HCT116 (cell line): ENCODE measurements at regions not wholly inside any gene's neighbourhood (a gene's known extent, or its start where the extent isn't known, plus 50 kb on each side); places are given as distances from the start of the nearest gene placed in this dataset.

Experiments
- ATAC-seq: fragments of 200-7000 bp; cut with Tn5 transposase; 2 replicates; pipeline ENCODE4 v1.9.1; 2020; ENCODE audit warnings: mild to moderate bottlenecking, moderate library complexity
- BruUV-seq: library from RNA; stranded (reverse); fragments of 400-500 nt; replicated peaks from 2 replicates; lab custom pipeline; 2021; lab: Mats Ljungman, UMichigan
- CTCF ChIA-PET: fragments of 300-600 bp; sonication (Branson Sonifier 250); formaldehyde crosslinking; loops from one replicate; lab custom pipeline; 2021; ENCODE audit warnings: antibody characterized with exemption; lab: Charles Lee
- POLR2A ChIA-PET: fragments of 300-600, 350-600 bp; sonication (Branson Sonifier 250); formaldehyde crosslinking; loops from one replicate; lab custom pipeline; 2021; ENCODE audit warnings: antibody characterized with exemption; lab: Charles Lee
- RAD21 ChIA-PET, 2 experiments: fragments of 300-600 bp; sonication (Branson Sonifier 250); formaldehyde crosslinking; loops; one replicate each; lab custom pipeline; 2023; ENCODE audit warnings: low total read pairs in 2 of 2; ENCODE audit not compliant: uncharacterized antibody in 2 of 2, unreplicated experiment in 2 of 2, low non-redundant PET in 1 of 2; lab: Charles Lee
- DNase-seq: peaks from one replicate; pipeline ENCODE4 v3.0.0-alpha.2; 2010; ENCODE audit warnings: low read depth, low spot score
- H2AFZ ChIP-seq: fragments of 200-600 bp; shearing (Covaris generic), sonication (generic); 2 replicates; pipeline ENCODE4 v1.6.1; 2017; ENCODE audit warnings: low read depth, mixed run types, mixed read lengths, antibody characterized with exemption, low read length; ENCODE audit not compliant: poor library complexity, severe bottlenecking
- H3K27ac ChIP-seq: 2 replicates; pipeline ENCODE4 v1.5.1; 2012; ENCODE audit warnings: low read depth, low read length
- H3K27me3 ChIP-seq: fragments of 200-600 bp; sonication (generic); 2 replicates; pipeline ENCODE4 v1.6.1; 2016; ENCODE audit warnings: mixed run types, low read length, mixed read lengths; ENCODE audit not compliant: insufficient read depth
- H3K36me3 ChIP-seq, 2 experiments: fragments of 200-500 bp in 1 of 2; fragments of 200-600 bp in 1 of 2; sonication (Bioruptor generic) in 1 of 2; sonication (generic) in 1 of 2; 2 replicates each; pipeline versions ENCODE4 v1.5.1 to v1.6.1; 2014 to 2016; ENCODE audit warnings: low read length in 2 of 2, inconsistent platforms in 1 of 2, mixed read lengths in 1 of 2, mixed run types in 1 of 2; ENCODE audit not compliant: insufficient read depth in 2 of 2, control insufficient read depth in 1 of 2
- H3K4me1 ChIP-seq, 2 experiments: fragments of 200-600 bp in 1 of 2; sonication (generic) in 1 of 2; 2 replicates each; pipeline versions ENCODE4 v1.5.1 to v1.6.1; 2012 to 2017; ENCODE audit warnings: low read length in 2 of 2, inconsistent platforms in 1 of 2, mild to moderate bottlenecking in 1 of 2, mixed read lengths in 1 of 2, mixed run types in 1 of 2, moderate library complexity in 1 of 2; ENCODE audit not compliant: insufficient read depth in 2 of 2, control insufficient read depth in 1 of 2
- H3K4me2 ChIP-seq: fragments of 200-600 bp; sonication (generic); 2 replicates; pipeline ENCODE4 v1.6.1; 2017; ENCODE audit warnings: mixed run types, low read length, mixed read lengths
- H3K4me3 ChIP-seq, 2 experiments: fragments of 200-600 bp in 1 of 2; sonication (generic) in 1 of 2; replicated peaks in 1 of 2; 2 replicates each; pipeline ENCODE4 v1.5.1; 2011 to 2016; ENCODE audit warnings: low read length in 2 of 2, control low read depth in 1 of 2, low read depth in 1 of 2, mild to moderate bottlenecking in 1 of 2, mixed read lengths in 1 of 2, mixed run types in 1 of 2
- H3K79me2 ChIP-seq: fragments of 200-600 bp; sonication (generic); 2 replicates; pipeline ENCODE4 v1.6.1; 2017; ENCODE audit warnings: mild to moderate bottlenecking, mixed run types, low read length, moderate library complexity, mixed read lengths; ENCODE audit not compliant: insufficient read depth
- H3K9ac ChIP-seq: fragments of 200-600 bp; sonication (generic); 2 replicates; pipeline ENCODE4 v1.6.1; 2016; ENCODE audit warnings: low read length, mixed read lengths
- H3K9me2 ChIP-seq: fragments of 200-600 bp; sonication (generic), shearing (Covaris generic); 2 replicates; pipeline ENCODE4 v1.6.1; 2017; ENCODE audit warnings: mixed run types, mild to moderate bottlenecking, moderate library complexity; ENCODE audit not compliant: insufficient read depth
- H3K9me3 ChIP-seq, 2 experiments: fragments of 200-500 bp in 1 of 2; fragments of 200-600 bp in 1 of 2; sonication (Bioruptor generic) in 1 of 2; sonication (generic) in 1 of 2; 2 replicates each; pipeline ENCODE4 v1.6.1; 2014 to 2017; ENCODE audit warnings: low read length in 2 of 2, mixed read lengths in 2 of 2, inconsistent platforms in 1 of 2, low read depth in 1 of 2, mild to moderate bottlenecking in 1 of 2, mixed run types in 1 of 2, moderate library complexity in 1 of 2; ENCODE audit not compliant: control insufficient read depth in 1 of 2, insufficient read depth in 1 of 2
- H4K20me1 ChIP-seq: fragments of 200-600 bp; sonication (generic), shearing (Covaris generic); 2 replicates; pipeline ENCODE4 v1.6.1; 2017; ENCODE audit warnings: mixed run types, mild to moderate bottlenecking, moderate library complexity; ENCODE audit not compliant: insufficient read depth
- CEBPB ChIP-seq: IDR thresholded peaks from 2 replicates; pipeline ENCODE4 v1.6.1; 2012; ENCODE audit warnings: low read depth
- EGR1 ChIP-seq: IDR thresholded peaks from 2 replicates; pipeline ENCODE4 v1.6.1; 2012; ENCODE audit warnings: low read depth
- ELF1 ChIP-seq: IDR thresholded peaks from 2 replicates; pipeline ENCODE4 v1.6.1; 2012; ENCODE audit warnings: low read depth, borderline replicate concordance
- EZH2 ChIP-seq: fragments of 200-600 bp; sonication (generic); IDR thresholded peaks from 2 replicates; pipeline ENCODE4 v1.6.1; 2017; ENCODE audit warnings: antibody characterized with exemption, mixed run types
- FOSL1 ChIP-seq: IDR thresholded peaks from 2 replicates; pipeline ENCODE4 v1.6.1; 2012; ENCODE audit warnings: low read depth
- POLR2AphosphoS5 ChIP-seq: IDR thresholded peaks from 2 replicates; pipeline ENCODE4 v1.6.1; 2011; ENCODE audit warnings: mild to moderate bottlenecking, low read depth, low read length, moderate library complexity
- RAD21 ChIP-seq: IDR thresholded peaks from 2 replicates; pipeline ENCODE4 v1.6.1; 2012; ENCODE audit warnings: low read depth, mild to moderate bottlenecking
- SP1 ChIP-seq: IDR thresholded peaks from 2 replicates; pipeline ENCODE4 v1.6.1; 2012; ENCODE audit warnings: low read depth
- TCF7L2 ChIP-seq: IDR thresholded peaks from 2 replicates; pipeline ENCODE4 v1.7.0; 2011; ENCODE audit warnings: borderline replicate concordance, inconsistent platforms; ENCODE audit not compliant: insufficient read depth, insufficient read length; ENCODE audit errors: extremely low read depth
- ZNF274 ChIP-seq: fragments of 200-500 bp; sonication (Bioruptor generic); IDR thresholded peaks from 2 replicates; pipeline ENCODE4 v1.6.1; 2014; ENCODE audit warnings: mild to moderate bottlenecking, low read depth, low read length, inconsistent platforms
- intact Hi-C: fragments of 100-400 bp; cut with micrococcal nuclease; formaldehyde crosslinking; loops from 2 replicates; pipeline ENCODE4 v1.10.0; 2022
- TF ChIP-seq, protein P1 (sequence below): IDR thresholded peaks from 2 replicates; pipeline ENCODE4 v1.6.1; 2012; ENCODE audit warnings: low read depth
- TF ChIP-seq, protein P2 (sequence below), 3 experiments: fragments of 200-600 bp in 1 of 3; sonication (generic) in 1 of 3; IDR thresholded peaks in 2 of 3; conservative IDR thresholded peaks in 1 of 3; 2 replicates each; pipeline ENCODE4 v1.5.1; 2012 to 2017; ENCODE audit warnings: low read depth in 2 of 3, low read length in 2 of 3, antibody characterized with exemption in 1 of 3, borderline replicate concordance in 1 of 3, control low read depth in 1 of 3, mild to moderate bottlenecking in 1 of 3, mixed read lengths in 1 of 3, mixed run types in 1 of 3, moderate library complexity in 1 of 3; ENCODE audit not compliant: insufficient read depth in 1 of 3

DNA sequence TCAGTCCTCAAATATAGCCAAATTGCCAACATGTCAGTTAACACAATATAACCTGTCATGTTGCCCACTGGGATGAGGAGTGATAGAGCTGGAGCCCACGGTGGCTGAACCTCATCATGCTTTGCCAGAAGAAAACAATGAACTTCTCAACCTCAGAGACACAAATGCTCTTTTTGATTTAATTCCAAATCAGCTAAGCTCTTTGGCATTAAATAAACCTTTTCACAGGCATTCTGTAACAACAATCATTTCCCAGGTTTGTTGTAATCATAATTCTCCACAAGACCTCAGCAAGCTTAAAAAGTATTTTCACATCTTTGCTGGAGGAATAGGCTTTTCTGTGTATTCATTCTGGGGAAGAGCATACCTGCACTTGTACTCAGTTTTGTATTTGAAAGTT, 830.9 kb downstream of the MAT2B start:
- BruUV-seq = no TSS peak
- H2AFZ ChIP-seq = no peak overlapping the region
- ATAC-seq = no peak
- no peaks in the 10 kb centered on the region for H3K27me3 ChIP-seq
- H3K9me2 ChIP-seq = no peaks in the 10 kb centered on the region
- no peaks in the 10 kb centered on the region for H3K36me3 ChIP-seq
- no peaks in the 10 kb centered on the region for H3K4me1 ChIP-seq
- H3K79me2 ChIP-seq = no peaks in the 10 kb centered on the region
- H3K4me3 ChIP-seq = no peak overlapping the region
- DNase-seq = no peak
- POLR2A ChIA-PET = no interaction called here
- no peak overlapping the region for H3K4me2 ChIP-seq
- H4K20me1 ChIP-seq = no peaks in the 10 kb centered on the region
- H3K9me3 ChIP-seq = peaks cover 6 to 13% of the 10 kb centered on the region in 2 experiments; a peak in 3 of 4 replicates
- no peak overlapping the region for H3K27ac ChIP-seq
- CTCF ChIA-PET = no interaction called here
- TF ChIP-seq SP1 = no peak
- TF ChIP-seq, protein P1, sequence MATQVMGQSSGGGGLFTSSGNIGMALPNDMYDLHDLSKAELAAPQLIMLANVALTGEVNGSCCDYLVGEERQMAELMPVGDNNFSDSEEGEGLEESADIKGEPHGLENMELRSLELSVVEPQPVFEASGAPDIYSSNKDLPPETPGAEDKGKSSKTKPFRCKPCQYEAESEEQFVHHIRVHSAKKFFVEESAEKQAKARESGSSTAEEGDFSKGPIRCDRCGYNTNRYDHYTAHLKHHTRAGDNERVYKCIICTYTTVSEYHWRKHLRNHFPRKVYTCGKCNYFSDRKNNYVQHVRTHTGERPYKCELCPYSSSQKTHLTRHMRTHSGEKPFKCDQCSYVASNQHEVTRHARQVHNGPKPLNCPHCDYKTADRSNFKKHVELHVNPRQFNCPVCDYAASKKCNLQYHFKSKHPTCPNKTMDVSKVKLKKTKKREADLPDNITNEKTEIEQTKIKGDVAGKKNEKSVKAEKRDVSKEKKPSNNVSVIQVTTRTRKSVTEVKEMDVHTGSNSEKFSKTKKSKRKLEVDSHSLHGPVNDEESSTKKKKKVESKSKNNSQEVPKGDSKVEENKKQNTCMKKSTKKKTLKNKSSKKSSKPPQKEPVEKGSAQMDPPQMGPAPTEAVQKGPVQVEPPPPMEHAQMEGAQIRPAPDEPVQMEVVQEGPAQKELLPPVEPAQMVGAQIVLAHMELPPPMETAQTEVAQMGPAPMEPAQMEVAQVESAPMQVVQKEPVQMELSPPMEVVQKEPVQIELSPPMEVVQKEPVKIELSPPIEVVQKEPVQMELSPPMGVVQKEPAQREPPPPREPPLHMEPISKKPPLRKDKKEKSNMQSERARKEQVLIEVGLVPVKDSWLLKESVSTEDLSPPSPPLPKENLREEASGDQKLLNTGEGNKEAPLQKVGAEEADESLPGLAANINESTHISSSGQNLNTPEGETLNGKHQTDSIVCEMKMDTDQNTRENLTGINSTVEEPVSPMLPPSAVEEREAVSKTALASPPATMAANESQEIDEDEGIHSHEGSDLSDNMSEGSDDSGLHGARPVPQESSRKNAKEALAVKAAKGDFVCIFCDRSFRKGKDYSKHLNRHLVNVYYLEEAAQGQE = no peak
- no peak for TF ChIP-seq EGR1
- no peak for TF ChIP-seq FOSL1
- TF ChIP-seq, protein P2, sequence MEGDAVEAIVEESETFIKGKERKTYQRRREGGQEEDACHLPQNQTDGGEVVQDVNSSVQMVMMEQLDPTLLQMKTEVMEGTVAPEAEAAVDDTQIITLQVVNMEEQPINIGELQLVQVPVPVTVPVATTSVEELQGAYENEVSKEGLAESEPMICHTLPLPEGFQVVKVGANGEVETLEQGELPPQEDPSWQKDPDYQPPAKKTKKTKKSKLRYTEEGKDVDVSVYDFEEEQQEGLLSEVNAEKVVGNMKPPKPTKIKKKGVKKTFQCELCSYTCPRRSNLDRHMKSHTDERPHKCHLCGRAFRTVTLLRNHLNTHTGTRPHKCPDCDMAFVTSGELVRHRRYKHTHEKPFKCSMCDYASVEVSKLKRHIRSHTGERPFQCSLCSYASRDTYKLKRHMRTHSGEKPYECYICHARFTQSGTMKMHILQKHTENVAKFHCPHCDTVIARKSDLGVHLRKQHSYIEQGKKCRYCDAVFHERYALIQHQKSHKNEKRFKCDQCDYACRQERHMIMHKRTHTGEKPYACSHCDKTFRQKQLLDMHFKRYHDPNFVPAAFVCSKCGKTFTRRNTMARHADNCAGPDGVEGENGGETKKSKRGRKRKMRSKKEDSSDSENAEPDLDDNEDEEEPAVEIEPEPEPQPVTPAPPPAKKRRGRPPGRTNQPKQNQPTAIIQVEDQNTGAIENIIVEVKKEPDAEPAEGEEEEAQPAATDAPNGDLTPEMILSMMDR (IDR thresholded peaks at IDR 0.05 in 2 of 3, conservative IDR thresholded peaks at IDR 0.05 in 1 of 3; ENCODE audit: borderline replicate concordance in 1 of 3, insufficient read depth in 1 of 3, low read depth in 2 of 3, low read length in 2 of 3) = no peak
- no peak for TF ChIP-seq ELF1
- TF ChIP-seq RAD21 = no peak
- no peak for TF ChIP-seq EZH2
- TF ChIP-seq TCF7L2 = no peak
- TF ChIP-seq CEBPB = no peak
- TF ChIP-seq POLR2AphosphoS5 = no peak
- no peak for TF ChIP-seq ZNF274
- H3K9ac ChIP-seq = no peak overlapping the region
- intact Hi-C loops = no loop called here
- RAD21 ChIA-PET = no interaction called here
